ENCODE measurements at regions not wholly inside any gene's neighbourhood (a gene's known extent, or its start where the extent isn't known, plus 50 kb on each side); places are given as distances from the start of the nearest gene placed in this dataset.
"Not testable (repeated sequence)": the region's sequence is repeated elsewhere in the genome, so short reads cannot be mapped to it uniquely, and the experiment has no call there.

DNA sequence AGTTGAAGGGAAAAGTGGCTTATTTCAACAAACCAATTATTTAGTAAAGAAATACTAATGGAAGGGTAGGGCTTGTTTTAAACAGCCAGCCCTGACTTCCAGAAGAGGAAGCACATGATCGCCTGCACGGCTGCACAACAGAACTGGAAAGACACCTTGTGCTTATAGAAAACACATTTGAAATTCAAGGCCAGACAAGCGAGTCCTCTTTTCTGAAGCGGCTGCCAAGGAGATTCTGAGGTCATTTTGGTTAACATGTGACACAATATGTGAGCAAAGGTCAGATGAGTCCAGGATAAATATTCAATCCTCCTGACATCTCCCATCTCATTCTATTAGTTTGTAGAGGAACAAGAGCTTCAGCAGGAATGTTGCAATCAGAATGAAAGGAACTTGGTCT, 461.4 kb upstream of the ST8SIA4 start:
- no peak overlapping the region for H3K4me3 ChIP-seq (ENCODE audit: low read depth, low read length)
- TF ChIP-seq, protein P1, sequence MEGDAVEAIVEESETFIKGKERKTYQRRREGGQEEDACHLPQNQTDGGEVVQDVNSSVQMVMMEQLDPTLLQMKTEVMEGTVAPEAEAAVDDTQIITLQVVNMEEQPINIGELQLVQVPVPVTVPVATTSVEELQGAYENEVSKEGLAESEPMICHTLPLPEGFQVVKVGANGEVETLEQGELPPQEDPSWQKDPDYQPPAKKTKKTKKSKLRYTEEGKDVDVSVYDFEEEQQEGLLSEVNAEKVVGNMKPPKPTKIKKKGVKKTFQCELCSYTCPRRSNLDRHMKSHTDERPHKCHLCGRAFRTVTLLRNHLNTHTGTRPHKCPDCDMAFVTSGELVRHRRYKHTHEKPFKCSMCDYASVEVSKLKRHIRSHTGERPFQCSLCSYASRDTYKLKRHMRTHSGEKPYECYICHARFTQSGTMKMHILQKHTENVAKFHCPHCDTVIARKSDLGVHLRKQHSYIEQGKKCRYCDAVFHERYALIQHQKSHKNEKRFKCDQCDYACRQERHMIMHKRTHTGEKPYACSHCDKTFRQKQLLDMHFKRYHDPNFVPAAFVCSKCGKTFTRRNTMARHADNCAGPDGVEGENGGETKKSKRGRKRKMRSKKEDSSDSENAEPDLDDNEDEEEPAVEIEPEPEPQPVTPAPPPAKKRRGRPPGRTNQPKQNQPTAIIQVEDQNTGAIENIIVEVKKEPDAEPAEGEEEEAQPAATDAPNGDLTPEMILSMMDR (IDR thresholded peaks at IDR 0.05; ENCODE audit: control insufficient read depth, extremely low read depth, insufficient read depth) = no peak
- peak; percentile 0 for DNase-seq (ENCODE audit: low read depth)

- DNase-seq (ENCODE audit: low read depth) = no peak
- TF ChIP-seq, protein P1 (IDR thresholded peaks at IDR 0.05; ENCODE audit: control insufficient read depth, extremely low read depth, insufficient read depth) = no peak
- H3K4me3 ChIP-seq (ENCODE audit: low read depth, low read length) = no peak overlapping the region
Measured at GRCh38 chr5:101362067-101362466, 459.0 kb upstream of the ST8SIA4 start.

DNA sequence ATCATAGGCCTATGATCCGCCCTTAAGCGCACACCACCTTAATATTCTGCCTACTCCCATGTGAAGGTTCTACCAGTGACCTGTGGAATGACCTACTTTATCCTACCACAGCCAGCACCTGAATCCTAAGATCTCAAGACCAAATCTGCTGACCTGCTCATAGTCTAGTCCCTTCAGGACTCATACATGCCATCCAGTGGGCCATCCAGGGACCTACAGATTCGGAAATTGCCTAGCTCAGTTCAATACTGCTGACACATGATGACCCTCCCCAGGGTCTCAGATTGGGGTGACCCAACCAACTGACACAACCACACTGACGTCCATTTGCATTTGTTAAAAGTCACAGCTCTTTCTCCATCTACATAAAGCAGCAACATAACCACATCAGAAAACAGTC, 443.8 kb upstream of the ST8SIA4 start:
- TF ChIP-seq, protein P1 (IDR thresholded peaks at IDR 0.05; ENCODE audit: control insufficient read depth, extremely low read depth, insufficient read depth) = 0 out of 2 replicates have a peak, but pooled peaks have one; percentile 7
- no peak for DNase-seq (ENCODE audit: low read depth)
- no peak overlapping the region for H3K4me3 ChIP-seq (ENCODE audit: low read depth, low read length)

DNA sequence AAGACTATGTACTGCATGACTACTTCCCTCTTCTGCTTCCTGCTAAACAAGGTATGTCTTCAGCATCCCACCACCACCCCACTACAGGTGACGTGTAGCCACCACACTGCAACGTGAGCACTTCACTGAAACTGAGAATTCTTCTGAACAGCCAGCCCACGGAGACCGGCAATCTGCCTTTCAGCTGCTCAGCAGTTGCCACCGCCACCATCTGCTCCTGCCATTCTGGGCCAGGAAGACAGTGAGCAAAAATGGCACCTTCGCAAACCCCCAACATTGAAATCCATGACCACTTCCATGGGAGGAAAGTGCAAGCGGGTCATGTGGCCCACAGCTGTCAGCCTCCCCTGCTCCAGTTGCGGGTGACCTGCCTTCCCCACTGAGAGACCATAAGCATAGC, 443.4 kb upstream of the ST8SIA4 start:
- H3K4me3 ChIP-seq (ENCODE audit: low read depth, low read length) = no peak overlapping the region
- TF ChIP-seq, protein P1 (IDR thresholded peaks at IDR 0.05; ENCODE audit: control insufficient read depth, extremely low read depth, insufficient read depth) = no peak
- DNase-seq (ENCODE audit: low read depth) = no peak

DNA sequence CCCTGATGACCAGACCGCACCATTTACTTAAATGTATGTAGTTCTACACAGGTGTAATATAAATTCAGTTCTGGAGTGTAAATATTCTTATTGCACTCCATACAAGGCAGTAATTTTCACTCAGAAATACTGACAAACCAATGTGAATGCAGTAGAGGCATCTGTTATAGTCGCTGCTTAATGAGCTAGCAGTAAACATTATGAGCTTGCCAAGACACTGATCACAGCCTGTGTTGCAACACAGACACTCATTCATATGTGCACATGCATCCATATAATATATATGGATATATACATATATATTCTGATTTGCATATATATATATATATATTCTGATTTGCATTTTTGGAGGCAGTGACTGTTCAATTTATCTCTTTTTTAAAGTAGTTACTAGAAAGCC, 435.1 kb upstream of the ST8SIA4 start:
- TF ChIP-seq, protein P1 (IDR thresholded peaks at IDR 0.05; ENCODE audit: control insufficient read depth, extremely low read depth, insufficient read depth) = no peak
- H3K4me3 ChIP-seq (ENCODE audit: low read depth, low read length) = no peak overlapping the region
- peak; percentile 4 for DNase-seq (ENCODE audit: low read depth)

- no peak for DNase-seq (ENCODE audit: low read depth)
- H3K4me3 ChIP-seq (ENCODE audit: low read depth, low read length) = no peak overlapping the region
- TF ChIP-seq, protein P1 (IDR thresholded peaks at IDR 0.05; ENCODE audit: control insufficient read depth, extremely low read depth, insufficient read depth) = no peak
Measured at GRCh38 chr5:101327816-101328215, 424.7 kb upstream of the ST8SIA4 start.

DNA sequence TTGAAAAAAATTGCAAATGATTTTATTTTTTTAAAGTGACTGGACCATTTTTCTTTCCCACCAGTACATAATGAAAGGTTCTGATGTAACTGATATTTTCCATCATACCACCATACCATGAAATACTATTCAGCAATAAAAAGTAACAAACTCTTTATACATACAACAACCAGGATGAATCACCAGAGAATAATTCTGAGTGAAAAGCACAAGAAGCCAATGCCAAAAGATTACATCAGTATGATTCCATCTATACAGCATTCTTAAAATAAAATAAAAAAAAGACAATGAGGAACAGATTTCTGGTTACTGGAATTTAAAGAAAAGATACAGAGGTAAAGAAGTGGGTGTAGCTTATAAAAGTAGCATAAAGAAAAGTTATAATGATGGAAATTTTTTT, 423.7 kb upstream of the ST8SIA4 start:
- no peak for DNase-seq (ENCODE audit: low read depth)
- H3K4me3 ChIP-seq (ENCODE audit: low read depth, low read length) = no peak overlapping the region
- TF ChIP-seq, protein P1 (IDR thresholded peaks at IDR 0.05; ENCODE audit: control insufficient read depth, extremely low read depth, insufficient read depth) = no peak

GRCh38 chr5:101316401-101316800, 413.3 kb upstream of the ST8SIA4 start:
- DNase-seq (ENCODE audit: low read depth); H3K4me3 ChIP-seq (ENCODE audit: low read depth, low read length): not testable (repeated sequence)
